HEK293 (cell line): ENCODE measurements at regions not wholly inside any gene's neighbourhood (a gene's known extent, or its start where the extent isn't known, plus 50 kb on each side); places are given as distances from the start of the nearest gene placed in this dataset.

Source experiments
- CTCF ChIP-seq: fragments of 450-650 bp; formaldehyde crosslinking; IDR thresholded peaks from 2 replicates; pipeline ENCODE4 v1.5.1; 2016; ENCODE audit warnings: missing biosample characterization, missing genetic modification characterization
- ZFP3 ChIP-seq: fragments of 450-650 bp; formaldehyde crosslinking; IDR thresholded peaks from 2 replicates; pipeline ENCODE4 v1.5.1; 2016; ENCODE audit warnings: low read depth, missing biosample characterization, missing genetic modification characterization
- ZNF184 ChIP-seq: fragments of 450-650 bp; IDR thresholded peaks from 2 replicates; pipeline ENCODE4 v1.5.1; 2018; ENCODE audit warnings: missing biosample characterization, mild to moderate bottlenecking, missing genetic modification characterization
- ZNF580 ChIP-seq: fragments of 450-650 bp; formaldehyde crosslinking; IDR thresholded peaks from 2 replicates; pipeline ENCODE4 v1.5.1; 2016; ENCODE audit warnings: missing biosample characterization, missing genetic modification characterization
- ZNF639 ChIP-seq: fragments of 450-650 bp; formaldehyde crosslinking; IDR thresholded peaks from 2 replicates; pipeline ENCODE4 v1.5.1; 2016; ENCODE audit warnings: missing biosample characterization, missing genetic modification characterization
- ZNF785 ChIP-seq: fragments of 450-650 bp; formaldehyde crosslinking; IDR thresholded peaks from 2 replicates; pipeline ENCODE4 v1.5.1; 2016; ENCODE audit warnings: missing biosample characterization, missing genetic modification characterization
- ZSCAN23 ChIP-seq: fragments of 450-650 bp; formaldehyde crosslinking; IDR thresholded peaks from 2 replicates; pipeline ENCODE4 v1.5.1; 2016; ENCODE audit warnings: missing biosample characterization, missing genetic modification characterization

- no peak for TF ChIP-seq CTCF (tag by site-specific recombination)
- TF ChIP-seq ZNF639 (tag by site-specific recombination) = no peak
- TF ChIP-seq ZFP3 (tag by site-specific recombination) = no peak
- TF ChIP-seq ZNF785 (tag by site-specific recombination) = no peak
- TF ChIP-seq ZNF184 (tag by site-specific recombination) = no peak
- no peak for TF ChIP-seq ZNF580
- no peak for TF ChIP-seq ZSCAN23 (tag by site-specific recombination)
These were observed 1495.0 kb upstream of the PCDH20 start for GRCh38 chr13:62910541-62911060.
